DMS53 (cell line): ENCODE measurements at regions not wholly inside any gene's neighbourhood (a gene's known extent, or its start where the extent isn't known, plus 50 kb on each side); places are given as distances from the start of the nearest gene placed in this dataset.

Experiments
- DNase-seq: peaks from one replicate; lab custom pipeline; 2025; lab: John Stamatoyannopoulos, UW

GRCh38 chr10:58996866-58997265 is 179.6 kb upstream of the PHYHIPL start:
- no peak for DNase-seq

DNA sequence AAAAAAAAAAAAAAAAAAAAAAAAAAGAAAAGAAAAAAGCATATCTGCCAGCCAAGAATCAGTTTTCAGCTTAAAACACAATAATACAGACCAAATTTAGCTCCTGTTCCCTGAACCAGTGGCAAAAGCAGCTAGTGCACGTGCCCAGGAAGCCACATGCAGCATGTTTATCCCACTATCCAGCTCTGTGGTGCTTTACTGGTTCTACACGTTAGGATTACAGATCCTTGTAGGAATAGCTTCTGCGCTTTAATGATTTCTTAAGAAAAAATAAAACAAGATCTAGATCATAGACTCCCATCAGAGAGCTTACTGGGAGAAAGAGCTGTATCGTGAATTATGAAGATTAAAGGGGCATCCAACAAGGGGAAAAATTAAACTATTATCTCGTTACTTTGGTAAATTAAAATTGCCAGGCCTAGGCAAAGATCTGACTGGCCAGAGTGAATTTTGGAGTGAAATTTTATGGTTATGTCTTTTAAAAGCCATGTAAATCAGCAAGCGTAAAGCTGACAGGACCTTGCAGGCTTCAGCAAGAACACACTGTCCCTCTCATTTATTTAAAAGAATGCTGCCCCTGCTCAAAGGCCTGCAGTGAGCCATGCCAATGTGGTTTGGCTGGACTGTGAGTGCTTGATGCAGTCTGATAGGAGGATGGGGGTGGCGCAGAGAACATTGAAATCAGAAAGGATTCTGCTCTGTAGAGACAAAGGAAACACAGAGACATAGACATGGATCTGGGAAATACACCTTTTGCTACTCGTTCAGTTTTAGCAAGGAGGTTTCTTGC is 177.3 kb upstream of the PHYHIPL start:
- DNase-seq, result no peak

DNA sequence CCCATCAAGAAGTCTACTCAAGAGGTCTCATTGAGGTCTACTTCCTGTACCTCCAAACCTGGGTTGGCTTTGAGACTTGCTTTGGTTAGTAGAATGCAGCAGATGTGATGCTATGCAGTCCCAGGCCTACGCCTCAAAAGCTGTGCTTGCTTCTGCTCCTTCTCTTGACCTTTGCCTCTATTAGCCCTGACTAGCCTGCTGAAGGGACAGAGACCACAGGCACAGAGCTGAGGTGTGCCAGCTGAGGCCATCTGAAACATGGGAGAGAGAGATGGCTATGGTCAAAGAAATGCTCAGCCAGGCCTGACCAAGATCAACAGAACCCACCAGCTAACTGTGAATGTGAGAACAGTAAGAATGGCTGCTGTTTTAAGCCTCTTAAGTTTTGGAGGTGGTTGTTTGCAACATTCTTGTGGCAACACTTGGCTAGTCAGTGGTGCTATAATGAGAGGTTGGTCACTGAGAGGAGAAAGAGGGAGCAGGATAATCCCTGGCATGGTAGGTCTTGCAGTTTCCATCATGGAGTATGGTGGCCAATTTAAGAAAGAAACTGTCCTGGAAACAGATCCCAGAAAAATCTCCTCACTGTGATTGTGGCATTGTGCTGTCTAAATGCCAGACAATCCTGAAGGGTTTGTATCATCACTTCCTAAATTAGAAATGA is 176.1 kb upstream of the PHYHIPL start:
- DNase-seq, result no peak

GRCh38 chr10:59002011-59002410 is 174.4 kb upstream of the PHYHIPL start:
- peak; percentile 68 for DNase-seq

- no peak for DNase-seq
Observed at GRCh38 chr10:59003203-59003602, 173.2 kb upstream of the PHYHIPL start.

DNA sequence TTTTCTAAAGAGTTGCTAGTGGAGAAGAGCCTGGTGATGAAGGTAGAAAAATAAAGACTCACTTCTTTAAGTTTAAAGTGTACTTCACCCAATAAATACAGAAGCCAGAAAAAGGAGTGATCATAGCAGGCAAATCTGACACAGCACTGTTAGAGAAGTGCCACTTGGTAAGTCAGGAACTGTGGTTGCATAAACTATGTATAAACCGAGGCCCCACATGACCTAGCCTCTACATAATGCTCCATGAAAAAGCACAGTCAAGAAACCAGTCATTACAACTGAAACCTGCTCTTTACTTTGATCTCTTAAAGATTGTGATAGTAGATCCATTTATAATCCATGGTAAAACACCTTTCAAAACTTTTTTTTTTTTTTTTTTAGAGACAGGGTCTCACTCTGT is 172.1 kb upstream of the PHYHIPL start:
- no peak for DNase-seq

GRCh38 chr10:59006511-59007306 is 169.7 kb upstream of the PHYHIPL start:
- peak; percentile 25 for DNase-seq

GRCh38 chr10:59007307-59008025 is 169.0 kb upstream of the PHYHIPL start:
- DNase-seq, result peak; percentile 81

GRCh38 chr10:59008452-59008851 is 168.0 kb upstream of the PHYHIPL start:
- DNase-seq, result no peak

DNA sequence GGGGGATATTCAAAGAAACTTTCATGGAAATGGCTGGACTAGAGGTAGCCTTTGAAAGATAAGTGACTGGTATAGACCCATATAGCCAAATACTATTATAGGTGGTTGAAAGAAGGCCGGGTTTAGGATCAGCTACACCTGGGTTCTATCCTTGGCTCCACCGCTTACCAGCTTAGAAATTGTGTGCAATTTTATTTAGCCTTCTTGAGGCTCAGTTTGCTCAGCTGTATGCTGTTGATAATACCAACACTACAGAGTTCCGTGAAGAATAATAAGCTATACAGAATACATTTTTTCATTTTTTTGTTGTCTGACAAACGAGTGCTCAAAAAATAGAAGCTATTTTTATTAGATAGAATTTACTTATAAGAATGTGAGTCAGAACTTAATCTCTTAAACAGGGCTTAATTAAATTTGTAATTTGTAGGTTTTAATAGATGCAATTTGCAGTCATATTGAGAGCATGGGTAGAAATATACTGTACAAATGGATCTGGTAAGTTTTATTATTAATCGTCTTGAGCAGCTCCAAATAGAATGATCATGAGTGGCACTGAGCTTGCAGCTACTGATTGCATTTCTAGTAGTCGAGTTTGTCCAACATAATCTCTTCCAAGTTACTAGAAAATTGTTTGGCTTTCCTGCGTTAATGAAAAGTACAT is 164.3 kb upstream of the PHYHIPL start:
- DNase-seq, result peak; percentile 27

DNA sequence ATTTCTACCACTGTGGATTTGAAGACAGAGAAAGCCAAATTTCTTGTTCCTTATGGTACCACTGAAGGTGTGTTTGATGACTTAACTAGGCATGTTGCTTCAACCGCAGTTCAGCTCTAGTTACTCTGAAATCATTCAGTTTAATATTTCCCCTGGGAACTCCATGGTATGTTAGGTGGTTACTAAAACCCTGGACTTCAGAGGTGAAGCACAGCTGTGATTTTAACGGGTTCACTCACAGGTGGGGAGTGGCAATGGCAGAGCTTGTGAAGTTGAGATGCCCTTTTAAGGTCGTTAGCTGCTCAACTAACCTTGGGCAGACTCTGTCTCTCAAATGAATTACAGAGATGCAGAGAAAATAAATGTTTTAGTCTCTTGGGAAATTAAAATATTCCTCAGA is 163.6 kb upstream of the PHYHIPL start:
- no peak for DNase-seq

- DNase-seq, result no peak
Observed at GRCh38 chr10:59016043-59016442, 160.4 kb upstream of the PHYHIPL start.

GRCh38 chr10:59018977-59019376 is 157.5 kb upstream of the PHYHIPL start:
- no peak for DNase-seq

DNA sequence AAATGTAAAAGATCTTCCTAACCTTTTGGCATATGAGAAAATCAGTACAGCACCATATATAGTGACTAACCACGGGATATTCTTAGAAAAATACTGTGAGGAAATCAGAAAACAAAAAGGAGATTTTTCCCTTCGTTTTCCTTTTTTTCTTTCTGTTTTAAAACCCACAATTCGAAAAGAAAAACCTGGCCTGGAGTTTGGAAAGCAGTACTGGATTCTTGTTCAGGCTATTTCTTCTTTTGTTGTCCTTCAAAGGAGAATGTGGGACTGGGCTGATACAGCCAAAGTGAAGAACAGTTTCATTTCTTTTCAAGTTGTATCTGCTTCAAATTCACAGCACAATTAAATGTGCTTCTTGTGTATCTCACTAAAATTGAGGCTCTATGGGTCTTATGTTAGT is 156.8 kb upstream of the PHYHIPL start:
- DNase-seq, result no peak

- no peak for DNase-seq
Observed at GRCh38 chr10:59020502-59020901, 155.9 kb upstream of the PHYHIPL start.

GRCh38 chr10:59025981-59026765 is 150.3 kb upstream of the PHYHIPL start:
- no peak for DNase-seq

- DNase-seq, result no peak
Observed at GRCh38 chr10:59027975-59028655, 148.3 kb upstream of the PHYHIPL start.

- no peak for DNase-seq
Observed at GRCh38 chr10:59033622-59034021, 142.8 kb upstream of the PHYHIPL start.

- no peak for DNase-seq
Observed at GRCh38 chr10:59036311-59037017, 140.0 kb upstream of the PHYHIPL start.

DNA sequence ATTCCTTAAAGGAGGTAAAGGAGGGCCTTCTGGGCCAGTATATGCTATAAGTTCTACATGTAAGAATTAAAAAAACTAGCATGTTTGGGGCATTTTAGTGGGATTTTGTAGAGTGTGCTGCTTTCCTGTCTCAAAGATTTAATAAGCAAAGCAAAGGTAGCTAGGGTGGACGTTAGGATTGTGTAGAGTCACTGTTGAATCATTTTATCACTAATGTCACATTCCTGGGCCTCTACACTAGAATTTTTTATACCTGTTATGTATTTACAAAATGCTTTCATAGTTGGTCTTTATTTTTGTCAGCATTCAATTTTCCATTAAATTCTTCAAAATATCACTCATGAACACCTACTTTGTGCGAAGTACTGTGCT is 139.4 kb upstream of the PHYHIPL start:
- no peak for DNase-seq
